ENCODE measurements at regions not wholly inside any gene's neighbourhood (a gene's known extent, or its start where the extent isn't known, plus 50 kb on each side); places are given as distances from the start of the nearest gene placed in this dataset.

DNA sequence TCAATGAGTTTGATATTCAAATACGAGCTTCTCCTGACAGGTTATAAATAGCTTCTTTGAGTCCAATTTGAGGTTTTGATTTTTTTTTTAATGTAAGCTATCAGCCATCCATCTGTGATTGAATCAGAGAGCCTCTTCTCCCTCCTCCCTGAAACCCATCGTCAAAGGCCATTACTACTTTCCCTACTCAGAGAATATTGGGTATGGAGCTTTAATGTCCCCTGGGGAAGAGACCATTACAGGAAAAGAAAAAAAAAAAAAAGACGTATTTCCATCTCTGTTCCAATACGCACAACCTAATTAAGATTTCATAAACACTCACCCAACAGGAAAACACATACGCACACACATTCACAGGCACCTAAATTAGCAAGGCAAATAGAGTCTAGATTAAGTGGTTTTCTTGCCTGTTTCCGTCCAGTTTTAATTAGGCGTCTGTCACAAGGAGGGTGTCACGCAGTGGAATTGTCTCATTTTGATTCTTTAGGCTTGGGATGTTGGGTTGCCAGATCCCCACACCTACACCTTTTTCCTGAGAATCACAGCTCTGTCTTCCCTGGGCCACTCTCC lies 194.3 kb upstream of the RPL38 start:
- no peak overlapping the region for H3K27ac Mint-ChIP-seq
- intact Hi-C loops (cut with micrococcal nuclease) = no loop called here
- CTCF ChIA-PET = no interaction called here

DNA sequence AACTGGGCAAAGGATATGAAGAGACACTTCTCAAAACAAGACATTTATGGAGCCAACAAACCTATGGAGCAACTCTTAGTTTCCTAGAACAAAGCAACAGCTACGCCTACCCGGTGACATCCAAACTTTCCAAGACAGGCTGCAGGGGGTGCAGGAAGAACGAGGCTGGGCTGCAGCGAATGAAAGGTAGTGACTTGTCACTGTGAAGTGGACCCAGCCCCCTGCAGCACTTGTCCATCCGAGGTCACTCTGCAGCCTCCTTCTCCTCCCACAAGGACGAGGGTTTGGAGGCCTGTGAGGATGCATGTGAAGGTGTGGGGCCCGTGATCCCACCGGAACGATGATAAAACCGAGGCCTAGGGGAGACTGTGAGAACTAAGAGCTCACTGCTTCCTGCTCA lies 192.6 kb upstream of the RPL38 start:
- no peak overlapping the region for H3K4me3 Mint-ChIP-seq
- ChIA-PET POLR2A (no interaction called here), CTCF (no interaction called here)
- no peak for DNase-seq
- intact Hi-C loops (cut with micrococcal nuclease) = no loop called here
- no peaks in the 10 kb centered on the region for H3K36me3 Mint-ChIP-seq (ENCODE audit: low read depth)
- no peak for ATAC-seq (ENCODE audit: low read depth)
- H3K27me3 Mint-ChIP-seq = peaks cover 43% of the 10 kb centered on the region
- H3K27ac Mint-ChIP-seq = no peak overlapping the region
- H3K9me3 Mint-ChIP-seq = no peaks in the 10 kb centered on the region
- TF ChIP-seq, protein P1, sequence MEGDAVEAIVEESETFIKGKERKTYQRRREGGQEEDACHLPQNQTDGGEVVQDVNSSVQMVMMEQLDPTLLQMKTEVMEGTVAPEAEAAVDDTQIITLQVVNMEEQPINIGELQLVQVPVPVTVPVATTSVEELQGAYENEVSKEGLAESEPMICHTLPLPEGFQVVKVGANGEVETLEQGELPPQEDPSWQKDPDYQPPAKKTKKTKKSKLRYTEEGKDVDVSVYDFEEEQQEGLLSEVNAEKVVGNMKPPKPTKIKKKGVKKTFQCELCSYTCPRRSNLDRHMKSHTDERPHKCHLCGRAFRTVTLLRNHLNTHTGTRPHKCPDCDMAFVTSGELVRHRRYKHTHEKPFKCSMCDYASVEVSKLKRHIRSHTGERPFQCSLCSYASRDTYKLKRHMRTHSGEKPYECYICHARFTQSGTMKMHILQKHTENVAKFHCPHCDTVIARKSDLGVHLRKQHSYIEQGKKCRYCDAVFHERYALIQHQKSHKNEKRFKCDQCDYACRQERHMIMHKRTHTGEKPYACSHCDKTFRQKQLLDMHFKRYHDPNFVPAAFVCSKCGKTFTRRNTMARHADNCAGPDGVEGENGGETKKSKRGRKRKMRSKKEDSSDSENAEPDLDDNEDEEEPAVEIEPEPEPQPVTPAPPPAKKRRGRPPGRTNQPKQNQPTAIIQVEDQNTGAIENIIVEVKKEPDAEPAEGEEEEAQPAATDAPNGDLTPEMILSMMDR (IDR thresholded peaks at IDR 0.05) = no peak
- no peaks in the 10 kb centered on the region for H3K4me1 Mint-ChIP-seq

More for the DNA sequence above, 194.3 kb upstream of the RPL38 start:
- H3K27me3 Mint-ChIP-seq = peaks cover 42% of the 10 kb centered on the region
- DNase-seq = no peak
- H3K4me1 Mint-ChIP-seq = no peaks in the 10 kb centered on the region
- no peak for ATAC-seq (ENCODE audit: low read depth)
- TF ChIP-seq, protein P1 (IDR thresholded peaks at IDR 0.05) = no peak
- H3K9me3 Mint-ChIP-seq = no peaks in the 10 kb centered on the region
- H3K36me3 Mint-ChIP-seq (ENCODE audit: low read depth) = no peaks in the 10 kb centered on the region
- POLR2A ChIA-PET = no interaction called here
- H3K4me3 Mint-ChIP-seq = no peak overlapping the region

DNA sequence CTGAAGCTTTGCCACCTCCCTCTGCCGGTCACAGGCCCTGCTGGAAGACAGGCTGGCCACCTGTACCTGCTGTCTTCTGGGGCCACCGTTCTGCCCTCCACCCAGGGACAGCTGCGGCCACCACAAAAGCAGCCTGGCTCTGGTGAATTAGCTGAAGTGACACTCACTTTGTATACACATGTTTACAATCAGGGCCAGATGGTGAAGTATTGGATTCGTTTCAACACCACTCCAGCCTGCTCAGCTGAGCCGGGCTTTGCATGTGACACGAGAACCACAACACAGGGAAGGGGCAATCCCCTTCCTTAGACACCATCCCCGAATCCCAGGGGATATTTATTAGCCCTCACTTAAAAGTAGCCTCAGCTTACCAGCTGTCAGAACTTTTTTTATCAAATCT lies 191.5 kb upstream of the RPL38 start:
- ChIA-PET POLR2A (no interaction called here), CTCF (no interaction called here)
- H3K27ac Mint-ChIP-seq = no peak overlapping the region
- no peak for DNase-seq
- ATAC-seq (ENCODE audit: low read depth) = no peak
- H3K4me1 Mint-ChIP-seq = no peaks in the 10 kb centered on the region
- intact Hi-C loops (cut with micrococcal nuclease) = no loop called here
- H3K27me3 Mint-ChIP-seq = peaks cover 40% of the 10 kb centered on the region
- no peak overlapping the region for H3K4me3 Mint-ChIP-seq
- TF ChIP-seq, protein P1 (IDR thresholded peaks at IDR 0.05) = no peak
- no peaks in the 10 kb centered on the region for H3K36me3 Mint-ChIP-seq (ENCODE audit: low read depth)
- H3K9me3 Mint-ChIP-seq = no peaks in the 10 kb centered on the region

DNA sequence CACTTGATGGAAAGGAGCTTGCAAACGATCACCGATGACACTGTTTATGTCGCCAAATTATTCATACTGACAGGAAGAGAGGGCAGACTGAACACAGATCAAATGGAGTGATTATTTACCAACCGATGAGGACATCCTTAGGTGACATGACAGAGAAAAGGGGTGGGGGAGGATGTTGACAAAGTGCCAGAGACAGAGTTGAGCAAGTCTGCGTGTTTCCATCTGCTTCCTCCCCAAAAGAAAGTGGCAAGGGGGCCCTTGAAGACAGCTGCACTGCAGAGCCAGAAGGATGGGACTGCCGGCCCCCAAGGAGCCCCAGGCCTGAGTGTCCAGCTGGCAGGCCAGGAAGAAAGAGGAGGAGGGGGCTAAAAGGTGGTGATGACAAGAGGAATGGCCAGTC lies 191.0 kb upstream of the RPL38 start:
- Mint-ChIP-seq H3K4me1 (no peaks in the 10 kb centered on the region), H3K27ac (no peak overlapping the region), H3K4me3 (no peak overlapping the region), H3K27me3 (peaks cover 39% of the 10 kb centered on the region), H3K36me3 (ENCODE audit: low read depth) (no peaks in the 10 kb centered on the region), H3K9me3 (no peaks in the 10 kb centered on the region)
- intact Hi-C loops (cut with micrococcal nuclease) = no loop called here
- TF ChIP-seq, protein P1 (IDR thresholded peaks at IDR 0.05) = no peak
- POLR2A ChIA-PET = no interaction called here
- no peak for ATAC-seq (ENCODE audit: low read depth)
- CTCF ChIA-PET = no interaction called here
- no peak for DNase-seq

DNA sequence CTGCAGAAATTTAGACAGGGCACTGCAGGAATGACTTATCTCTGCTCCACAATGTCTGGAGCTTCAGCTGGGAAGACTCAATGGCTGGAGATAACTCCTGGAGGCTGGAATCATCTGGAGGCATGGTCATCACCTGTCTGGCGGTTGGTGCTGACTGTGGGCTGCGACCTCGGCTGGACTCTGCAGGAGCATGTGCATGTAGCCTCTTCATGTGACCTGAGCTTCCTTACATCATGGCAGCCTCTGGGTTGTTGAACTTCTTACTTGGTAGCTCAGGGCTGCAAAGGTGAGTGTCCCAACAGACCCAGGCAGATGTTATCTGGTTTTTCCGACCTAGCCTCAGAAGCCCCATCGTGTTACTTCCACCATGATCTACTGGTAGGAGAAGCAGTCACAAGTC lies 188.2 kb upstream of the RPL38 start:
- ChIA-PET CTCF (no interaction called here), POLR2A (no interaction called here)
- Mint-ChIP-seq H3K9me3 (no peaks in the 10 kb centered on the region), H3K4me3 (no peak overlapping the region), H3K27me3 (peaks cover 21% of the 10 kb centered on the region), H3K36me3 (ENCODE audit: low read depth) (no peaks in the 10 kb centered on the region), H3K27ac (no peak overlapping the region), H3K4me1 (no peaks in the 10 kb centered on the region)
- TF ChIP-seq, protein P1 (IDR thresholded peaks at IDR 0.05) = no peak
- DNase-seq = no peak
- no peak for ATAC-seq (ENCODE audit: low read depth)
- intact Hi-C loops (cut with micrococcal nuclease) = no loop called here
